MM.1S (cell line): ENCODE measurements at regions not wholly inside any gene's neighbourhood (a gene's known extent, or its start where the extent isn't known, plus 50 kb on each side); places are given as distances from the start of the nearest gene placed in this dataset.

Source experiments
- EZH2 ChIP-seq: fragments of 300-600 bp; sonication (generic); optimal IDR thresholded peaks from 2 replicates; pipeline ENCODE3; 2017; ENCODE audit warnings: low read depth, mild to moderate bottlenecking, antibody characterized with exemption, low read length, mixed read lengths
- EZH2phosphoT487 ChIP-seq: fragments of 300-600 bp; sonication (generic); IDR thresholded peaks from 2 replicates; pipeline ENCODE4 v1.6.1; 2018; ENCODE audit warnings: antibody characterized with exemption, low read length
- TF ChIP-seq, protein P1 (sequence below): fragments of 300-600 bp; sonication (generic); IDR thresholded peaks from 2 replicates; pipeline ENCODE4 v1.5.1; 2016; ENCODE audit warnings: antibody characterized with exemption, low read length, mixed read lengths

DNA sequence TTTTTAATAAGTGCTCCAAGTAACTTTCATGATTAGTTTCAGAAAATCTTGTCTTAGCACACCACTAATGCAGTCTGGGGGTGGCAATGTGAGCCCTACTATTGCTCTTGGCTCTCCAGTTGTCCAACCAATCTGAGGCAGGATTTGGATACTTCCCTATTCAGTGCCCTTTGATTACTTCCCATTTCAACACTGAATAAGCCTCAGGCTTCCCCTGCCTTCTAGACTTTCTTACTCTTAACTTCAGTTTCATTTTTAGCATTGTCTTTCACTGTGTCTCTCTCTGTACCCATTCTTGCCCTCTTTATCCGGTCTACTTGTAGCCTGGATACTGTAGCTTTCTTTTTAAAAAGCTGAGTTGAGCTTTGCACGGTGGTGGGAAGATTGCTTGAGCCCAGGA is 186.1 kb downstream of the C9orf152 start:
- TF ChIP-seq EZH2: no peak
- no peak for TF ChIP-seq EZH2phosphoT487
- TF ChIP-seq, protein P1, sequence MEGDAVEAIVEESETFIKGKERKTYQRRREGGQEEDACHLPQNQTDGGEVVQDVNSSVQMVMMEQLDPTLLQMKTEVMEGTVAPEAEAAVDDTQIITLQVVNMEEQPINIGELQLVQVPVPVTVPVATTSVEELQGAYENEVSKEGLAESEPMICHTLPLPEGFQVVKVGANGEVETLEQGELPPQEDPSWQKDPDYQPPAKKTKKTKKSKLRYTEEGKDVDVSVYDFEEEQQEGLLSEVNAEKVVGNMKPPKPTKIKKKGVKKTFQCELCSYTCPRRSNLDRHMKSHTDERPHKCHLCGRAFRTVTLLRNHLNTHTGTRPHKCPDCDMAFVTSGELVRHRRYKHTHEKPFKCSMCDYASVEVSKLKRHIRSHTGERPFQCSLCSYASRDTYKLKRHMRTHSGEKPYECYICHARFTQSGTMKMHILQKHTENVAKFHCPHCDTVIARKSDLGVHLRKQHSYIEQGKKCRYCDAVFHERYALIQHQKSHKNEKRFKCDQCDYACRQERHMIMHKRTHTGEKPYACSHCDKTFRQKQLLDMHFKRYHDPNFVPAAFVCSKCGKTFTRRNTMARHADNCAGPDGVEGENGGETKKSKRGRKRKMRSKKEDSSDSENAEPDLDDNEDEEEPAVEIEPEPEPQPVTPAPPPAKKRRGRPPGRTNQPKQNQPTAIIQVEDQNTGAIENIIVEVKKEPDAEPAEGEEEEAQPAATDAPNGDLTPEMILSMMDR: no peak
